H1 (cell line): ENCODE measurements at regions not wholly inside any gene's neighbourhood (a gene's known extent, or its start where the extent isn't known, plus 50 kb on each side); places are given as distances from the start of the nearest gene placed in this dataset.

Source experiments
- ASH2L ChIP-seq: fragments of 200-600, 300-600 bp; sonication (generic); IDR thresholded peaks from one replicate; pipeline ENCODE4 v1.7.1; 2017; ENCODE audit warnings: low read length
- KDM1A ChIP-seq: fragments of 200-600, 300-600 bp; sonication (generic); IDR thresholded peaks from 2 replicates; pipeline ENCODE4 v1.7.1; 2016; ENCODE audit warnings: mild to moderate bottlenecking, low read length, borderline replicate concordance

DNA sequence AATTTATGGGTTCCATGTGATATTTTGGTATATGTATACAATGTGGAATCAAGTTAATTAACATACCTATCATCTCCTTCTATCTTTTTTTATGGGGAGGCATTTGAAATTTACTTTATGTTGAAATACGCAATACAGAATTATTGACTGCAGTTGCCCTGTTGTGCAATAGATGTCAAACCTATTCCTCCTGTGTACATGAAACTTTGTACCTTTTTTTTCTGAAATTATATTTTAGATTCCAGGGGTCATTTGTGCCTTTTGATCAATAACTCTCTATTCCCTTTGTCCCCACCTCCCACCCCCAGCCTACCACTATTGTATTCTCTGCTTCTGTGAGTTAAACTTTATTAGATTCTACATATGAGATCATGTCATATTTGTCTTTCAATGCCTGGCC, 369.9 kb downstream of the FSIP2 start (continued):
- TF ChIP-seq ASH2L (no peak), KDM1A (no peak)
